ENCODE measurements at regions not wholly inside any gene's neighbourhood (a gene's known extent, or its start where the extent isn't known, plus 50 kb on each side); places are given as distances from the start of the nearest gene placed in this dataset.

DNA sequence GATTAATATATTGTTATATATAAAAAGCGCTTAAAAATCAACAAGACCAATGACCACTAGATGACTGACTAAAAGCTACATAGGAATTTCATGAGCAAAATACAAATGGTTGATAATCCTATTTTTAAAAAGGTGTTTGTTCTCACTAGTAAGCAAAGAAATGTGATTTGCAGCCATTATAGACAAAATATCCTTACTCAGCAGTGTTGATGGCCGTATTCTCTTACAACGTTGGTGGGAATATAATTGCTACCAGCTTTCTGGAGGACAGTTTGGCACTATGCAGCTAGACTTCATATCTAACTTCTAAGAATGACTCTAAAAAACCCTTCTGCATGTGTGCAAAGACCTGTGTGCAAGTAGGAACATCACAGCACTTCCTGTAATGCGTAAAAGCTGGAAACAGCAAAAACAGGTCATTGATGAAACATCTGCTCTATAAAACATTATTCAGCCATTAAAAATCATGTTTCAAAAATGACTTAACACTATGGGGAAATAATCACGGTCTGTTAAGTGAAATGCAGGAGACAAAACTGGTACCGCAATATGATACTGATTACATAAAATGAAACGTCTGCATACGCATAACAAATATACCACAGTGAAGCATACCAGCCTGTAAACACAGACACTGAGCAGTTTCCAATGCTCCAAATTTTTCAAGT, 70.1 kb upstream of the LINC01488 start:
- POLR2A ChIA-PET, result no interaction called here

More for the DNA sequence above, 70.1 kb upstream of the LINC01488 start:
- H2AFZ ChIP-seq (ENCODE audit: low read depth, low read length), result no peak overlapping the region
- no TSS peak for BruUV-seq (replicated peaks)
- FAIRE-seq (peak; percentile 24), DNase-seq (ENCODE audit: low read depth, low spot score) (no peak)
- no peak overlapping the region for H3K4me3 ChIP-seq (replicated peaks in 1 of 3; ENCODE audit: insufficient read depth in 1 of 3, low read depth in 1 of 3, low read length in 3 of 3)
- intact Hi-C loops (cut with micrococcal nuclease) (no loop called here), dilution Hi-C loops (cut with MboI; ENCODE audit: extremely low pct_ligation_motif_present, low sequenced_read_pairs) (no loop called here)
- no peaks in the 10 kb centered on the region for H3K79me2 ChIP-seq (ENCODE audit: control insufficient read depth, insufficient read depth, low read length)
- no peak overlapping the region for H3K27ac ChIP-seq (ENCODE audit: insufficient read depth, low read depth, low read length)
- H3K9ac ChIP-seq (replicated peaks; ENCODE audit: extremely low read depth, insufficient read depth, low read length), result no peak overlapping the region
- H3K4me2 ChIP-seq (ENCODE audit: insufficient read depth, low read length), result no peak overlapping the region
- no peaks in the 10 kb centered on the region for H3K27me3 ChIP-seq (ENCODE audit: control insufficient read depth in 2 of 2, insufficient read depth in 2 of 2, low read length in 2 of 2)
- peaks cover 3% of the 10 kb centered on the region for H3K4me1 ChIP-seq (ENCODE audit: control insufficient read depth, extremely low read depth, insufficient read depth, low read length)
- H3K9me1 ChIP-seq (replicated peaks; ENCODE audit: control insufficient read depth, extremely low read depth, insufficient read depth, low read length), result no peaks in the 10 kb centered on the region
- TF ChIP-seq GATA2 (IDR thresholded peaks at IDR 0.05; ENCODE audit: insufficient read depth, insufficient read length, low read depth, low read length), result no peak
- no peak for TF ChIP-seq EZH2 (IDR thresholded peaks at IDR 0.05; ENCODE audit: borderline replicate concordance, low read depth, low read length, severe bottlenecking)
- no peak for TF ChIP-seq MYC (IDR thresholded peaks at IDR 0.05; ENCODE audit: low read depth, low read length)
- TF ChIP-seq, protein P1, sequence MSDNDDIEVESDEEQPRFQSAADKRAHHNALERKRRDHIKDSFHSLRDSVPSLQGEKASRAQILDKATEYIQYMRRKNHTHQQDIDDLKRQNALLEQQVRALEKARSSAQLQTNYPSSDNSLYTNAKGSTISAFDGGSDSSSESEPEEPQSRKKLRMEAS (IDR thresholded peaks at IDR 0.05; ENCODE audit: insufficient read depth, insufficient read length), result no peak
- no peak for TF ChIP-seq JUN (IDR thresholded peaks at IDR 0.05; ENCODE audit: borderline replicate concordance, insufficient read depth, insufficient read length, low read depth)
- TF ChIP-seq, protein P2, sequence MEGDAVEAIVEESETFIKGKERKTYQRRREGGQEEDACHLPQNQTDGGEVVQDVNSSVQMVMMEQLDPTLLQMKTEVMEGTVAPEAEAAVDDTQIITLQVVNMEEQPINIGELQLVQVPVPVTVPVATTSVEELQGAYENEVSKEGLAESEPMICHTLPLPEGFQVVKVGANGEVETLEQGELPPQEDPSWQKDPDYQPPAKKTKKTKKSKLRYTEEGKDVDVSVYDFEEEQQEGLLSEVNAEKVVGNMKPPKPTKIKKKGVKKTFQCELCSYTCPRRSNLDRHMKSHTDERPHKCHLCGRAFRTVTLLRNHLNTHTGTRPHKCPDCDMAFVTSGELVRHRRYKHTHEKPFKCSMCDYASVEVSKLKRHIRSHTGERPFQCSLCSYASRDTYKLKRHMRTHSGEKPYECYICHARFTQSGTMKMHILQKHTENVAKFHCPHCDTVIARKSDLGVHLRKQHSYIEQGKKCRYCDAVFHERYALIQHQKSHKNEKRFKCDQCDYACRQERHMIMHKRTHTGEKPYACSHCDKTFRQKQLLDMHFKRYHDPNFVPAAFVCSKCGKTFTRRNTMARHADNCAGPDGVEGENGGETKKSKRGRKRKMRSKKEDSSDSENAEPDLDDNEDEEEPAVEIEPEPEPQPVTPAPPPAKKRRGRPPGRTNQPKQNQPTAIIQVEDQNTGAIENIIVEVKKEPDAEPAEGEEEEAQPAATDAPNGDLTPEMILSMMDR (IDR thresholded peaks at IDR 0.05; ENCODE audit: extremely low read depth in 1 of 2, insufficient read depth in 1 of 2, low read depth in 1 of 2, low read length in 2 of 2), result no peak
- no peak for TF ChIP-seq FOS (IDR thresholded peaks at IDR 0.05; ENCODE audit: borderline replicate concordance, insufficient read depth, low read length)
- no peak for TF ChIP-seq POLR2A (IDR thresholded peaks at IDR 0.05; ENCODE audit: low read depth, low read length)
- TF ChIP-seq POLR2AphosphoS5 (IDR thresholded peaks at IDR 0.05; ENCODE audit: insufficient read depth, low read depth, low read length), result no peak
- H3K9me3 ChIP-seq (replicated peaks; ENCODE audit: control insufficient read depth, insufficient read depth, low read length), result no peaks in the 10 kb centered on the region
- CTCF ChIA-PET, result interaction anchor here (1.0 to 1.2 kb wide), 3 partner anchors 11 to 280 kb away, joined by 3 to 5 read pairs (median 3); no protein-coding TSS in a partner anchor
- H3K36me3 ChIP-seq (ENCODE audit: control insufficient read depth in 2 of 2, extremely low read depth in 1 of 2, insufficient read depth in 2 of 2, low read length in 2 of 2), result no peaks in the 10 kb centered on the region
- no peaks in the 10 kb centered on the region for H4K20me1 ChIP-seq (replicated peaks; ENCODE audit: control insufficient read depth, extremely low read depth, insufficient read depth, low read length)
